CD4-positive, alpha-beta T cell treated with Interleukin-4 for 4 hours (primary cell): ENCODE measurements at regions not wholly inside any gene's neighbourhood (a gene's known extent, or its start where the extent isn't known, plus 50 kb on each side); places are given as distances from the start of the nearest gene placed in this dataset.

ENCODE experiments used
- DNase-seq: peaks from one replicate; pipeline ENCODE4 v3.0.0-alpha.2; 2020

GRCh38 chr5:72010430-72010829, 96.8 kb upstream of the MAP1B start:
- DNase-seq = no peak

- no peak for DNase-seq
Measured at GRCh38 chr5:72012906-72013305, 94.4 kb upstream of the MAP1B start.

- DNase-seq = no peak
Measured at GRCh38 chr5:72013766-72014624, 93.3 kb upstream of the MAP1B start.

- DNase-seq = no peak
Measured at GRCh38 chr5:72015103-72015548, 92.1 kb upstream of the MAP1B start.

GRCh38 chr5:72018143-72018803, 89.0 kb upstream of the MAP1B start:
- peak; percentile 56 for DNase-seq

- no peak for DNase-seq
Measured at GRCh38 chr5:72020161-72020983, 86.9 kb upstream of the MAP1B start.

GRCh38 chr5:72021651-72022357, 85.5 kb upstream of the MAP1B start:
- no peak for DNase-seq

GRCh38 chr5:72028382-72028781, 78.9 kb upstream of the MAP1B start:
- DNase-seq = no peak

- no peak for DNase-seq
Measured at GRCh38 chr5:72030237-72030636, 77.0 kb upstream of the MAP1B start.

- no peak for DNase-seq
Measured at GRCh38 chr5:72032788-72033187, 74.5 kb upstream of the MAP1B start.

GRCh38 chr5:72034770-72035169, 72.5 kb upstream of the MAP1B start:
- DNase-seq = no peak

GRCh38 chr5:72035831-72036230, 71.4 kb upstream of the MAP1B start:
- DNase-seq = no peak

- no peak for DNase-seq
Measured at GRCh38 chr5:72036951-72037350, 70.3 kb upstream of the MAP1B start.

GRCh38 chr5:72040513-72040912, 66.8 kb upstream of the MAP1B start:
- no peak for DNase-seq

GRCh38 chr5:72041654-72042053, 65.6 kb upstream of the MAP1B start:
- DNase-seq = no peak

GRCh38 chr5:72042097-72042496, 65.2 kb upstream of the MAP1B start:
- DNase-seq = no peak

GRCh38 chr5:72045692-72046091, 61.6 kb upstream of the MAP1B start:
- no peak for DNase-seq

- DNase-seq = no peak
Measured at GRCh38 chr5:72046106-72046505, 61.2 kb upstream of the MAP1B start.

- DNase-seq = no peak
Measured at GRCh38 chr5:72055636-72056035, 51.6 kb upstream of the MAP1B start.
